Neural progenitor cell (in vitro differentiated cells): ENCODE measurements at regions not wholly inside any gene's neighbourhood (a gene's known extent, or its start where the extent isn't known, plus 50 kb on each side); places are given as distances from the start of the nearest gene placed in this dataset.

Experiments used
- CTCF ChIP-seq: fragments of 200-600 bp; sonication (generic); IDR thresholded peaks from 2 replicates; pipeline ENCODE4 v1.5.1; 2017; ENCODE audit warnings: antibody characterized with exemption, mild to moderate bottlenecking
- EZH2 ChIP-seq: fragments of 200-600 bp; sonication (generic); IDR thresholded peaks from 2 replicates; pipeline ENCODE4 v1.6.1; 2017; ENCODE audit warnings: antibody characterized with exemption, mild to moderate bottlenecking, moderate library complexity
- EZH2phosphoT487 ChIP-seq: fragments of 200-600 bp; sonication (generic); IDR thresholded peaks from 2 replicates; pipeline ENCODE4 v1.6.1; 2017; ENCODE audit warnings: antibody characterized with exemption

GRCh38 chr12:4091016-4091743 lies 182.4 kb upstream of the CCND2 start:
- TF ChIP-seq CTCF (no peak), EZH2 (no peak), EZH2phosphoT487 (no peak)
